SK-N-SH treated with all-trans-retinoic acid at 6 μM for 48 hours (cell line): ENCODE measurements at regions not wholly inside any gene's neighbourhood (a gene's known extent, or its start where the extent isn't known, plus 50 kb on each side); places are given as distances from the start of the nearest gene placed in this dataset.

Experiments used
- ISL1 ChIP-seq: fragments of 250-450 bp; sonication (Bioruptor Pico); IDR thresholded peaks from 2 replicates; pipeline ENCODE4 v2.1.2; 2022; ENCODE audit warnings: mild to moderate bottlenecking, moderate library complexity
- PPARA ChIP-seq: fragments of 250-450 bp; sonication (Bioruptor Pico); IDR thresholded peaks from 2 replicates; pipeline ENCODE4 v1.5.0; 2020; ENCODE audit warnings: mild to moderate bottlenecking, borderline replicate concordance
- TOX ChIP-seq: fragments of 250-450 bp; sonication (Bioruptor Pico); IDR thresholded peaks from 2 replicates; pipeline ENCODE4 v1.8.0; 2021; ENCODE audit warnings: mild to moderate bottlenecking, moderate library complexity, borderline replicate concordance
- TF ChIP-seq, protein P1 (sequence below): fragments of 250-450 bp; sonication (Bioruptor Pico); IDR thresholded peaks from 2 replicates; pipeline ENCODE4 v1.5.1; 2021; ENCODE audit warnings: mild to moderate bottlenecking, moderate library complexity

DNA sequence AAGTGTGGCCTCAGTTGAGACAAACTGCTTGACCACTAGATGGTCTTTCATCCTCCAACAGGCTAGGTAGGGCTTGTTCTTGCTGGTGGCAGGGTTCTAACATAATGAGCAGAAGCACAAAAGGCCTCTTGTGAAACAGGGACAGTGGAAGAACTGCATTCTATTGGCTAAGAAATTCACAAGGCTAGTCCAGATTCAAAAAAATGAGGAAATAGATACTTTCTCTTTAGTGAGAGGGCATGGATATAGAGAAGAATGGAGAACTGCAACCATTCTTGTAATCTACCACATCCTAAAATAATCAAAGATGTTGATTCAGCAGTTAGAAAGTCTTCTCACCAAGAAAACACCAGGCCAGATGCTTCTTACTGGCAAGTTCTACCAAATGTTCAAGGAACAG is 143.7 kb upstream of the LRIG1 start:
- TF ChIP-seq, protein P1, sequence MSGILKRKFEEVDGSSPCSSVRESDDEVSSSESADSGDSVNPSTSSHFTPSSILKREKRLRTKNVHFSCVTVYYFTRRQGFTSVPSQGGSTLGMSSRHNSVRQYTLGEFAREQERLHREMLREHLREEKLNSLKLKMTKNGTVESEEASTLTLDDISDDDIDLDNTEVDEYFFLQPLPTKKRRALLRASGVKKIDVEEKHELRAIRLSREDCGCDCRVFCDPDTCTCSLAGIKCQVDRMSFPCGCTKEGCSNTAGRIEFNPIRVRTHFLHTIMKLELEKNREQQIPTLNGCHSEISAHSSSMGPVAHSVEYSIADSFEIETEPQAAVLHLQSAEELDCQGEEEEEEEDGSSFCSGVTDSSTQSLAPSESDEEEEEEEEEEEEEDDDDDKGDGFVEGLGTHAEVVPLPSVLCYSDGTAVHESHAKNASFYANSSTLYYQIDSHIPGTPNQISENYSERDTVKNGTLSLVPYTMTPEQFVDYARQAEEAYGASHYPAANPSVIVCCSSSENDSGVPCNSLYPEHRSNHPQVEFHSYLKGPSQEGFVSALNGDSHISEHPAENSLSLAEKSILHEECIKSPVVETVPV: no peak
- TF ChIP-seq TOX (CRISPR knock-in tag) (no peak), ISL1 (CRISPR knock-in tag) (no peak), PPARA (CRISPR knock-in tag) (no peak)
